ENCODE measurements at regions not wholly inside any gene's neighbourhood (a gene's known extent, or its start where the extent isn't known, plus 50 kb on each side); places are given as distances from the start of the nearest gene placed in this dataset.

DNA sequence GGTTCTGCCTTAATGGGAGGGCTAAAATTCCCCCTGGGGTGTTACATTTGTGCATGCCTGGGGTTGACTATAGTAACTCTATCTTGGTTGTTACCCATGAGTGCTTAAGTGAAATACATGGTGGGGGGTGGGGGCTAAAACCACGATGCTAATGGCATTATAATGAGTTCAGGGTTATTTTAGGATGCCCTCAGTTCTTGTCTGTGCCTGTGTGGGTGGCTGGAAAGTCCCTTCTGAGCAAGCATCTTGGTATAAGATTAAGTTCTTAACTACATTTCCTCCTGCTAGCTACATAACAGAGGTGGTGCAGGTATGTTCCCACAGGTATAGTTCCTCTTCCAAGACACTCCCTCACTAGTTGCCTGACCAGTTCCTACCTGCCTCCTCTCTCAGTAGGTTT is 822.3 kb downstream of the LRFN5 start:
- H3K79me2 ChIP-seq (ENCODE audit: control insufficient read depth, insufficient read depth, low read length, unreplicated experiment): no peaks in the 10 kb centered on the region
- H3K4me3 ChIP-seq (ENCODE audit: low read depth, low read length): no peak overlapping the region
- no peaks in the 10 kb centered on the region for H3K36me3 ChIP-seq (ENCODE audit: insufficient read depth, low read length)
- no peaks in the 10 kb centered on the region for H3K4me1 ChIP-seq (ENCODE audit: control insufficient read depth, insufficient read depth, low read length, unreplicated experiment)
- H3K27me3 ChIP-seq (ENCODE audit: insufficient read depth, low read length): no peaks in the 10 kb centered on the region
- no peak overlapping the region for H2AFZ ChIP-seq (ENCODE audit: low read length, unreplicated experiment)
- H3K27ac ChIP-seq (ENCODE audit: low read depth, low read length): no peak overlapping the region

DNA sequence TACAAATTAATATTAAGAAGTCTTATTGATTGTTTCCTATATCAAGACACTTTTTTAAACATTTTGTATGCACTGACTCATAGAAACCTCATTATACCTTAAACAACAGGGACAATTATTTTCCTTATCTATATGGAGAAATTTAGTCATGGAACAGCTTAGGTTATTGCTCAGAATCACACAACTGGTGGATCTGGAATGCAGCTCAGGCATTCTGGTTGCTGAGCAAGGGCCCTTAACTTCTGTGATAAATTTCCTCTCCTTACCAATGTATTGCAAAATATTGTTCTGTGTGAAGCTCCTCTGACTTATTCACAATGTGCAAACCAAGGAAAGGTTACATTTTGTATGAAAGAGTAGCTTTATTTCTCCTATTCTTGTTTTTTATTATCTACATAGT is 817.8 kb downstream of the LRFN5 start:
- Histone ChIP-seq H3K79me2 (ENCODE audit: control insufficient read depth, insufficient read depth, low read length, unreplicated experiment) (no peaks in the 10 kb centered on the region), H3K4me1 (ENCODE audit: control insufficient read depth, insufficient read depth, low read length, unreplicated experiment) (no peaks in the 10 kb centered on the region), H2AFZ (ENCODE audit: low read length, unreplicated experiment) (no peak overlapping the region), H3K36me3 (ENCODE audit: insufficient read depth, low read length) (no peaks in the 10 kb centered on the region), H3K27ac (ENCODE audit: low read depth, low read length) (no peak overlapping the region), H3K4me3 (ENCODE audit: low read depth, low read length) (no peak overlapping the region), H3K27me3 (ENCODE audit: insufficient read depth, low read length) (no peaks in the 10 kb centered on the region)

DNA sequence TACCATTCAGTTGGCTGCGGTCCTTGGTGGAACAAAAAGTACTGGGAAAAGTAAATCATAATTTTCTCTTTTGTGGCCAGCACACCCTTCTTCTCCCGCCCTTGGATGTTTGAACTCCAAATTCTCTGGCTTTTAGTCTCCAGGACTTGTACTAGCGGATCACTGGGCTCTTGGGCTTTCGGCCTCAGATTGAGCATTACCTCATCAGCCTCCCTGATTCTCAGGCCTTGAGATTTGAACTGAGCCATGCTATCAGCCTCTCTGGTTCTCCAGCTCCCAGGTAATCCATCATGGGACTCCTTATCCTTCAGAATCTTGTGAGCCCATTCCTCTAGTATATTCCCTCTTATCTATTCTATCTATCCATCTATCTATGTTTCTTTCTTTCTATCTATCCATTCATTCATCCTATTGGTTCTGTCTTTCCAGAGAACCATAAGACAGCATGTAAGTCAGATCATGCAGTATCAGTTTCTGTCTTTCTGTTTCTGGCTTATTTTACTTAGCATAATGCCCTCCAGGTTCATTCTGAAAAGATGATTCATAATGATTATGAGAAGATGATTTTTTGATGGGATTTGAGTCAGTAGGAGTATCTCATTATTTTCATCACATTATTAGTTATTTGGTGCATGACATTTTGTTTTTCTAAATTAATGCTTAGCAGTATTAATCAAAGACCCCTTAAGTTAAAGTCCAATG is 814.9 kb downstream of the LRFN5 start:
- Histone ChIP-seq H2AFZ (ENCODE audit: low read length, unreplicated experiment) (no peak overlapping the region), H3K27me3 (ENCODE audit: insufficient read depth, low read length) (no peaks in the 10 kb centered on the region), H3K4me1 (ENCODE audit: control insufficient read depth, insufficient read depth, low read length, unreplicated experiment) (no peaks in the 10 kb centered on the region)

DNA sequence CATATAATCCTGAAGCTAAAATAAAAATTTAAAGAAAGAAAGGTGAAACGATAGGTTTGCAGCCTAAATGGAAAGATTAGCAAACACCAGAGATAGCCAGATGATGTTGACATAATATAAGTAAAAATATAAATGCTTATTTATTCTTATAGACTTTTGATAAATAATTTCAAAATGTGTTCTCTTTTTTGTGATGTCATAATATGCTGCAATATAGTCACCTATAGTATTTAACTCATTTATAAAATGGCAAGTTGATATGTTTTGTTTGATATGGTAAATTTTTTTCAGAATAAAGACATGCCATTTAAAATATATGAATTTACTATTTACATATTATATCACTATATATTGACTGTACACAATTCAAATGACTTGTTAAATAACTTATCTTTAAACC is 813.4 kb downstream of the LRFN5 start:
- no peaks in the 10 kb centered on the region for H3K36me3 ChIP-seq (ENCODE audit: insufficient read depth, low read length)
- no peak overlapping the region for H3K4me3 ChIP-seq (ENCODE audit: low read depth, low read length)
- no peaks in the 10 kb centered on the region for H3K4me1 ChIP-seq (ENCODE audit: control insufficient read depth, insufficient read depth, low read length, unreplicated experiment)
- no peak overlapping the region for H3K27ac ChIP-seq (ENCODE audit: low read depth, low read length)
- no peak overlapping the region for H2AFZ ChIP-seq (ENCODE audit: low read length, unreplicated experiment)
- no peaks in the 10 kb centered on the region for H3K79me2 ChIP-seq (ENCODE audit: control insufficient read depth, insufficient read depth, low read length, unreplicated experiment)
- H3K27me3 ChIP-seq (ENCODE audit: insufficient read depth, low read length): no peaks in the 10 kb centered on the region

More for the DNA sequence above, 814.9 kb downstream of the LRFN5 start:
- no peaks in the 10 kb centered on the region for H3K36me3 ChIP-seq (ENCODE audit: insufficient read depth, low read length)
- no peak overlapping the region for H3K4me3 ChIP-seq (ENCODE audit: low read depth, low read length)
- H3K27ac ChIP-seq (ENCODE audit: low read depth, low read length): no peak overlapping the region
- H3K79me2 ChIP-seq (ENCODE audit: control insufficient read depth, insufficient read depth, low read length, unreplicated experiment): no peaks in the 10 kb centered on the region

DNA sequence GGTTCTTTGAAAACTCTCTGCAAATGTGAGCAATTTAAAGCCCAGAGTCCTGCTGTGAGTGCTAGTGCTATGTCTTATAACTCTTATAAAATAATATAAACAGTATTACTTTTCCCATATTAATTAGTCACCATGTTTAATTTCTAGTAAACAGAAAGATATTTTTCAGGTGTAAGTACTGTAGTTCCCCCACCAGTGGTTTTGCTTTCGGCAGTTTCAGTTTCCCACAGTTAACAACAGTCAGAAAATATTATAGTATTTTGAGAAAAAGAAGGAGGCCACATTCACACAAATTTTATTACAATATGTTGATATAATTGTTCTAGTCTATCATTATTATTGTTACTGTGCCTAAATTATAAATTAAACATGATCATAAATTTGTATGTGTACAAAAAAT is 800.5 kb downstream of the LRFN5 start:
- H3K27ac ChIP-seq (ENCODE audit: low read depth, low read length): no peak overlapping the region
- no peaks in the 10 kb centered on the region for H3K36me3 ChIP-seq (ENCODE audit: insufficient read depth, low read length)
- H3K79me2 ChIP-seq (ENCODE audit: control insufficient read depth, insufficient read depth, low read length, unreplicated experiment): no peaks in the 10 kb centered on the region
- no peak overlapping the region for H3K4me3 ChIP-seq (ENCODE audit: low read depth, low read length)
- H3K27me3 ChIP-seq (ENCODE audit: insufficient read depth, low read length): no peaks in the 10 kb centered on the region
- no peaks in the 10 kb centered on the region for H3K4me1 ChIP-seq (ENCODE audit: control insufficient read depth, insufficient read depth, low read length, unreplicated experiment)
- H2AFZ ChIP-seq (ENCODE audit: low read length, unreplicated experiment): no peak overlapping the region

DNA sequence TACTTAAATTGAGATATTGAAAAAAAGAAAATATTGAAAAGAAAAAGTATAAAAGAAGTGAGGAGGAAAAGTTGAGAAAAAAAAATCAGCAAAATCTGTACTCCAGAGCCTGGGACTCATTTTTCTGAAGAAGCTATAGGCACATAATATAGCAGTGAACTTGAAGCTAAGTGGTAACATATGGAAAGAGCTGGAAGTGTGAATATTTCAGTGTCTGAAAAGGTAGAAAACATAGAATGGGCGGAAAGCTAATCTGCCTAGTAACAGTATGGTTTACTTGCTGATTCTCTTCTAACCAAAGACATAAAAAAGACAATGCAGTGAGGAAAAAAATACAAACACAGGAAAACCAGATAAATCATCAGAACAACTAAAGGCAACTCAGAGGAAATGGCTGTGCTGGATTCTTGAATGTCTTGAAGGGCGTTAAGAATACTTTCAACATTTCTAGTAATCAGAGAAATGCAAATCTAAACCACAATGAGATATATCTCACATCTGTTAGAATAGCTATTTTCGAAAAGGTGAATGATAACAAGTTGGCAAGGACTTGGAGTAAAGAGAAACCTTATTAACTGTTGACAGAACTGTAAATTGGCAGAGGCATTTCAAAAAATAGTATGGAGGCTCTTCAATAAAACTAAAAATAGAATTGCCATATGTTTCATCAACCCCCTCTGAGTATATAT is 784.6 kb downstream of the LRFN5 start:
- Histone ChIP-seq H2AFZ (ENCODE audit: low read length, unreplicated experiment) (no peak overlapping the region), H3K4me3 (ENCODE audit: low read depth, low read length) (no peak overlapping the region), H3K4me1 (ENCODE audit: control insufficient read depth, insufficient read depth, low read length, unreplicated experiment) (no peaks in the 10 kb centered on the region), H3K36me3 (ENCODE audit: insufficient read depth, low read length) (no peaks in the 10 kb centered on the region), H3K27me3 (ENCODE audit: insufficient read depth, low read length) (no peaks in the 10 kb centered on the region), H3K27ac (ENCODE audit: low read depth, low read length) (no peak overlapping the region), H3K79me2 (ENCODE audit: control insufficient read depth, insufficient read depth, low read length, unreplicated experiment) (no peaks in the 10 kb centered on the region)

DNA sequence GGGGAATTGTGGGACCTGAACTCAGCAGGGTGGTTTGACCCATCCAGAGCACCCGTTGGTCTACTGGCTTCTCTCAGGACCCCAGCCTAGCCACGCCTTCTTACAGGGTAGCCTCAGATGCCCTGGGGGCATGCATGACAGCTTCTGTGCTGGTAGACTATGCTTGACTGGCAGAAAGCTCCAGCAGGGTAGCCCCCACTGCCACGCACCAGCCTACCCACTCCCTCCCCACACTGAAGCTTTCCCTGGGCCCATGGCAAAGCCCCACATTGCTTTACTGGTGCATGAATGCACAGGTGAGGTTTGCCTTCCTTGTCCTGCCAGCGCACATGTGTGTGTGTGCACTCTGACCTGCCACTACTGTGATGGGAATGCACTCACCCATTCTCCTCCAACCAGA is 772.2 kb downstream of the LRFN5 start:
- Histone ChIP-seq H3K27ac (ENCODE audit: low read depth, low read length) (no peak overlapping the region), H3K4me3 (ENCODE audit: low read depth, low read length) (no peak overlapping the region), H2AFZ (ENCODE audit: low read length, unreplicated experiment) (no peak overlapping the region), H3K4me1 (ENCODE audit: control insufficient read depth, insufficient read depth, low read length, unreplicated experiment) (no peaks in the 10 kb centered on the region), H3K79me2 (ENCODE audit: control insufficient read depth, insufficient read depth, low read length, unreplicated experiment) (no peaks in the 10 kb centered on the region), H3K27me3 (ENCODE audit: insufficient read depth, low read length) (no peaks in the 10 kb centered on the region), H3K36me3 (ENCODE audit: insufficient read depth, low read length) (no peaks in the 10 kb centered on the region)

DNA sequence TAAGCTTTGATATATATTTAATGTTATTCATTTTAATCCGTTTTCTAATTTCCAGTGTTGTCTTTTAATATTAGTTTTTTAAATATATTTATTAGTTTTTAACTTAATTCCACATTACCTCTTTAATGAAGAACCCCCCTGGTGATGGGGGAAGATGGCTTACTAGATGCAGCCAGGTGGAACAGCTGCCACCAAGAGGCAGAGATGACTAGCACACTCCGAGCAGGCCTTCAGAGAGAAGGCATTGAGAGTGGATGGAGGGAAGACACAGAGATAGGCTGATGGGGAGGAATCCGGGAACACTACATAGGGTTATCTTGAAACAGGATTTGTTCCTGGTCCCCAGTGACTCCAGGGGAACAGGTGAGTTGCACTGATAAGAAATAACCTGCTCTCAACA is 771.6 kb downstream of the LRFN5 start:
- no peaks in the 10 kb centered on the region for H3K36me3 ChIP-seq (ENCODE audit: insufficient read depth, low read length)
- no peak overlapping the region for H2AFZ ChIP-seq (ENCODE audit: low read length, unreplicated experiment)
- no peaks in the 10 kb centered on the region for H3K4me1 ChIP-seq (ENCODE audit: control insufficient read depth, insufficient read depth, low read length, unreplicated experiment)

DNA sequence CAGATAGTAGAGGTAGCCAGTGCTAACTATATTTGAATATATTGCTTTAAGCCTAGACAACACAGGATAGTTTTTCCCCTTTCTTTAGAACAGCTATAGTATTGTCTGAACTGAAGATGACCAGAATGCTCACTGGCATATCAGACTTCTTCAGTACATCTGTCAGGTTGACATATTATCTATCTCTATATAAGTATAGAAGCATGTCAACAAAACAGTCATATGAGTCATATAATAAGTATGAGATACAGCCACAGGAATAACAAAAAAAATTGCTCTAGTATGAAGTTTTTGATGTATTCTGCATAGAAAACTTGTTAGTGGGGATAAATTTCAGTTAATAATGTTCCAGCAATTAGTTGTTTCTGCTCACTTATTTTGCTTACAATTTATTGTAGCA is 767.7 kb downstream of the LRFN5 start:
- Histone ChIP-seq H3K36me3 (ENCODE audit: insufficient read depth, low read length) (no peaks in the 10 kb centered on the region), H3K4me3 (ENCODE audit: low read depth, low read length) (no peak overlapping the region), H3K79me2 (ENCODE audit: control insufficient read depth, insufficient read depth, low read length, unreplicated experiment) (no peaks in the 10 kb centered on the region), H3K27me3 (ENCODE audit: insufficient read depth, low read length) (no peaks in the 10 kb centered on the region), H3K27ac (ENCODE audit: low read depth, low read length) (no peak overlapping the region), H3K4me1 (ENCODE audit: control insufficient read depth, insufficient read depth, low read length, unreplicated experiment) (no peaks in the 10 kb centered on the region), H2AFZ (ENCODE audit: low read length, unreplicated experiment) (no peak overlapping the region)

More for the DNA sequence above, 771.6 kb downstream of the LRFN5 start:
- Histone ChIP-seq H3K79me2 (ENCODE audit: control insufficient read depth, insufficient read depth, low read length, unreplicated experiment) (no peaks in the 10 kb centered on the region), H3K4me3 (ENCODE audit: low read depth, low read length) (no peak overlapping the region), H3K27me3 (ENCODE audit: insufficient read depth, low read length) (no peaks in the 10 kb centered on the region), H3K27ac (ENCODE audit: low read depth, low read length) (no peak overlapping the region)

DNA sequence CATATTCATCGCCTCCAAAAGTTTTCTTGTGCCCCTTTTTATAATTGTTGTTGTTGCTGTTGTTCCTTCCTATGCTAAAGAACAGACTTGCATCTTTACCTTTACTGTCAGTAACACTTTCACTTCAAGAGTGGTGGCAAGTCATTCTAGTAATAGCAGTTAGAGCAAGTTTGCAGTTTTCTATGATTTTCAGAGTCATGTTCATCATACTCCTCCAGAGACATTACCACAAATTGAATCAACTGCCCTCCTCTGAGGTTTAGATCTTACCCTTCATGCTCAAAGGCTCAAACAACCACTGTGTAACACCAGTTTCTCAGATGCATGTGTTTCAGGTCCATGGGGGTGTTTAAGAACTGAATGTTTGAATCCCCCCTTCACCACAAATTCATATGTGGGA is 763.4 kb downstream of the LRFN5 start:
- Histone ChIP-seq H3K36me3 (ENCODE audit: insufficient read depth, low read length) (no peaks in the 10 kb centered on the region), H2AFZ (ENCODE audit: low read length, unreplicated experiment) (no peak overlapping the region), H3K4me3 (ENCODE audit: low read depth, low read length) (no peak overlapping the region), H3K27ac (ENCODE audit: low read depth, low read length) (no peak overlapping the region), H3K4me1 (ENCODE audit: control insufficient read depth, insufficient read depth, low read length, unreplicated experiment) (no peaks in the 10 kb centered on the region), H3K79me2 (ENCODE audit: control insufficient read depth, insufficient read depth, low read length, unreplicated experiment) (no peaks in the 10 kb centered on the region), H3K27me3 (ENCODE audit: insufficient read depth, low read length) (no peaks in the 10 kb centered on the region)

DNA sequence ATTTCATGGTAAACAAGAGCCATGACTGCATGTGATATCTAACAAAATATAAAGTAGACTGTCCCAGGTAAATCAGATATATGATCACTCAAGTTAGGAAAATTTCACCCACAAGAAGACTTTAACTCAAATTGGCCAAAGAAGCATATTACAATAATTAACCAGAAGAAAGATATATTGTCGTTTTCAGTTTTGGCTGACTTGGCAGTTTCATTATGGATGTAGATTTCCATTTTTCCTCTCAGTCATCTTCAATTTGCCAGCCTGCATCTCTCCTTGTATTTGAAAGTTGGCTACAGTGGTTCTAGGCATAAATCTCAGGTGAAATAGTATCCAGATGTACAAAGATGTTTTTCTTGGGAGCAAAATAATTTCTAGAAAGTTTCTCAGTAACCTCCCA is 761.6 kb downstream of the LRFN5 start:
- H3K27me3 ChIP-seq (ENCODE audit: insufficient read depth, low read length): no peaks in the 10 kb centered on the region
- no peaks in the 10 kb centered on the region for H3K79me2 ChIP-seq (ENCODE audit: control insufficient read depth, insufficient read depth, low read length, unreplicated experiment)

More for the DNA sequence above, 761.6 kb downstream of the LRFN5 start:
- H3K27ac ChIP-seq (ENCODE audit: low read depth, low read length): no peak overlapping the region
- no peak overlapping the region for H3K4me3 ChIP-seq (ENCODE audit: low read depth, low read length)
- H2AFZ ChIP-seq (ENCODE audit: low read length, unreplicated experiment): no peak overlapping the region
- no peaks in the 10 kb centered on the region for H3K36me3 ChIP-seq (ENCODE audit: insufficient read depth, low read length)
- no peaks in the 10 kb centered on the region for H3K4me1 ChIP-seq (ENCODE audit: control insufficient read depth, insufficient read depth, low read length, unreplicated experiment)

Data from ACC112 (cell line).